ENCODE measurements at regions not wholly inside any gene's neighbourhood (a gene's known extent, or its start where the extent isn't known, plus 50 kb on each side); places are given as distances from the start of the nearest gene placed in this dataset.

- DNase-seq (ENCODE audit: low spot score) (no peak), ATAC-seq (ENCODE audit: low read depth) (no peak)
- no peaks in the 10 kb centered on the region for H3K27me3 ChIP-seq (ENCODE audit: insufficient read depth, poor library complexity, severe bottlenecking)
- no peaks in the 10 kb centered on the region for H3K36me3 ChIP-seq (ENCODE audit: low read depth)
- no peak overlapping the region for H3K4me3 ChIP-seq (ENCODE audit: severe bottlenecking)
- TF ChIP-seq CTCF (IDR thresholded peaks at IDR 0.05; ENCODE audit: poor library complexity, severe bottlenecking): no peak
- H3K4me1 ChIP-seq (ENCODE audit: insufficient read depth, poor library complexity, severe bottlenecking): no peaks in the 10 kb centered on the region
- H3K27ac ChIP-seq (ENCODE audit: poor library complexity, severe bottlenecking): no peak overlapping the region
- no peaks in the 10 kb centered on the region for H3K9me3 ChIP-seq (ENCODE audit: severe bottlenecking)
Measured at GRCh38 chr2:13057671-13058070, 340.9 kb downstream of the TRIB2 start.

- DNase-seq (ENCODE audit: low spot score) (no peak), ATAC-seq (ENCODE audit: low read depth) (no peak)
- no peak for TF ChIP-seq CTCF (IDR thresholded peaks at IDR 0.05; ENCODE audit: poor library complexity, severe bottlenecking)
- Histone ChIP-seq H3K4me3 (ENCODE audit: severe bottlenecking) (no peak overlapping the region), H3K9me3 (ENCODE audit: severe bottlenecking) (no peaks in the 10 kb centered on the region), H3K27me3 (ENCODE audit: insufficient read depth, poor library complexity, severe bottlenecking) (no peaks in the 10 kb centered on the region), H3K36me3 (ENCODE audit: low read depth) (no peaks in the 10 kb centered on the region), H3K27ac (ENCODE audit: poor library complexity, severe bottlenecking) (no peak overlapping the region), H3K4me1 (ENCODE audit: insufficient read depth, poor library complexity, severe bottlenecking) (no peaks in the 10 kb centered on the region)
Measured at GRCh38 chr2:13066676-13067075, 349.9 kb downstream of the TRIB2 start.

- no peaks in the 10 kb centered on the region for H3K9me3 ChIP-seq (ENCODE audit: severe bottlenecking)
- H3K4me1 ChIP-seq (ENCODE audit: insufficient read depth, poor library complexity, severe bottlenecking): no peaks in the 10 kb centered on the region
- H3K36me3 ChIP-seq (ENCODE audit: low read depth): no peaks in the 10 kb centered on the region
- DNase-seq (ENCODE audit: low spot score): no peak
- ATAC-seq (ENCODE audit: low read depth): no peak
- no peak for TF ChIP-seq CTCF (IDR thresholded peaks at IDR 0.05; ENCODE audit: poor library complexity, severe bottlenecking)
- H3K27me3 ChIP-seq (ENCODE audit: insufficient read depth, poor library complexity, severe bottlenecking): no peaks in the 10 kb centered on the region
- no peak overlapping the region for H3K27ac ChIP-seq (ENCODE audit: poor library complexity, severe bottlenecking)
- H3K4me3 ChIP-seq (ENCODE audit: severe bottlenecking): no peak overlapping the region
Measured at GRCh38 chr2:13067508-13067907, 350.8 kb downstream of the TRIB2 start.

GRCh38 chr2:13089971-13090370 lies 373.2 kb downstream of the TRIB2 start:
- ATAC-seq (ENCODE audit: low read depth) (no peak), DNase-seq (ENCODE audit: low spot score) (no peak)
- Histone ChIP-seq H3K27ac (ENCODE audit: poor library complexity, severe bottlenecking) (no peak overlapping the region), H3K9me3 (ENCODE audit: severe bottlenecking) (peaks cover 2% of the 10 kb centered on the region), H3K27me3 (ENCODE audit: insufficient read depth, poor library complexity, severe bottlenecking) (peaks cover 7% of the 10 kb centered on the region), H3K4me3 (ENCODE audit: severe bottlenecking) (no peak overlapping the region), H3K4me1 (ENCODE audit: insufficient read depth, poor library complexity, severe bottlenecking) (no peaks in the 10 kb centered on the region), H3K36me3 (ENCODE audit: low read depth) (no peaks in the 10 kb centered on the region)
- no peak for TF ChIP-seq CTCF (IDR thresholded peaks at IDR 0.05; ENCODE audit: poor library complexity, severe bottlenecking)

- H3K27ac ChIP-seq (ENCODE audit: poor library complexity, severe bottlenecking): no peak overlapping the region
- no peak for TF ChIP-seq CTCF (IDR thresholded peaks at IDR 0.05; ENCODE audit: poor library complexity, severe bottlenecking)
- no peak overlapping the region for H3K4me3 ChIP-seq (ENCODE audit: severe bottlenecking)
- H3K4me1 ChIP-seq (ENCODE audit: insufficient read depth, poor library complexity, severe bottlenecking): no peaks in the 10 kb centered on the region
- ATAC-seq (ENCODE audit: low read depth): no peak; the same call in 2 of the 3 replicates
- H3K9me3 ChIP-seq (ENCODE audit: severe bottlenecking): no peaks in the 10 kb centered on the region
- H3K27me3 ChIP-seq (ENCODE audit: insufficient read depth, poor library complexity, severe bottlenecking): no peaks in the 10 kb centered on the region
- DNase-seq (ENCODE audit: low spot score): no peak
- no peaks in the 10 kb centered on the region for H3K36me3 ChIP-seq (ENCODE audit: low read depth)
Measured at GRCh38 chr2:13091455-13091854, 374.7 kb downstream of the TRIB2 start.

Measured in RWPE2 (cell line).